ENCODE measurements at regions not wholly inside any gene's neighbourhood (a gene's known extent, or its start where the extent isn't known, plus 50 kb on each side); places are given as distances from the start of the nearest gene placed in this dataset.

DNA sequence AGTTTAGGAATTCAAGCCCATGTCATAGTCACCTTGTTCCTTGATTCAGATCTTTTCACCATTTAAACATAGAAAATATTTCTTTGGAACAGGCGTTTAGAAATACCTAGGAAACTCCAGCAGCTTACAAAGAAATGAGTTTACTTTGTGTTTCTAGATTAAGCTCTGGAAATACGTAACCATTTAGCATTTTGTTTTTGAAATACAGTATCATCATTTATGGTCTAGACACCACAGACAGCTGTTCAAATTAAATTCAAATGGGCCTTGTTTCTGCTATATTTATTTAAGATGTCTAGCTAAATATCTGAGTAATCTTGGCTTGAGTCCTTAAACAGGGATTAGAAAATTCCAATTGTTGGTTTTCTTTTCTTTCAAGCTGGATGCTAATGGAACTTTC, 228.5 kb downstream of the NDFIP2 start:
- H3K4me2 ChIP-seq (ENCODE audit: control insufficient read depth, insufficient read depth), result no peak overlapping the region
- H3K9me3 ChIP-seq (replicated peaks; ENCODE audit: control insufficient read depth, insufficient read depth, low read length), result no peaks in the 10 kb centered on the region
- ChIA-PET CTCF (interaction anchor here (0.6 to 0.9 kb wide), 2 partner anchors 31 to 507 kb away, joined by 3 read pairs; no protein-coding TSS in a partner anchor), SMC1A (ENCODE audit: uncharacterized antibody, unreplicated experiment) (interaction anchor here (1.0 to 1.2 kb wide), 2 partner anchors 14 to 15 kb away, joined by 4 read pairs; no protein-coding TSS in a partner anchor), RAD21 (ENCODE audit: unreplicated experiment) (no interaction called here), POLR2A (no interaction called here)
- TF ChIP-seq TBL1XR1 (IDR thresholded peaks at IDR 0.05; ENCODE audit: low read depth, low read length), result no peak
- TF ChIP-seq NFYB (IDR thresholded peaks at IDR 0.05; ENCODE audit: insufficient read depth, low read depth, low read length), result no peak
- no peaks in the 10 kb centered on the region for H4K20me1 ChIP-seq (ENCODE audit: control insufficient read depth, insufficient read depth)
- intact Hi-C loops (cut with micrococcal nuclease; ENCODE audit: unreplicated experiment), result no loop called here
- no peaks in the 10 kb centered on the region for H3K36me3 ChIP-seq (ENCODE audit: control insufficient read depth in 2 of 2, insufficient read depth in 2 of 2, low read length in 1 of 2)
- no peaks in the 10 kb centered on the region for H3K4me1 ChIP-seq (ENCODE audit: control insufficient read depth, insufficient read depth, low read length)
- in situ Hi-C loops (cut with MboI), result no loop called here
- no peak overlapping the region for H3K27ac ChIP-seq (ENCODE audit: control insufficient read depth, insufficient read depth)
- H3K9ac ChIP-seq (ENCODE audit: control insufficient read depth, insufficient read depth, low read length), result no peak overlapping the region
- no peak for FAIRE-seq
- no peak for DNase-seq (ENCODE audit: low read depth, low spot score)
- BruUV-seq (replicated peaks), result no TSS peak
- H3K4me3 ChIP-seq, result no peak overlapping the region
- H3K79me2 ChIP-seq (ENCODE audit: control insufficient read depth, insufficient read depth, low read length), result no peaks in the 10 kb centered on the region
- H3K27me3 ChIP-seq (replicated peaks in 1 of 2; ENCODE audit: control insufficient read depth in 2 of 2, insufficient read depth in 2 of 2, low read length in 1 of 2), result no peaks in the 10 kb centered on the region; a peak in 1 of 4 replicates
- 15% methylated on average over 2 of the region's 2 CpGs for WGBS (ENCODE audit: insufficient coverage, insufficient replicate concordance, low lambda C conversion rate, missing lambda C conversion rate)
- H2AFZ ChIP-seq (ENCODE audit: control insufficient read depth, low read depth, low read length), result no peak overlapping the region
- no peak for ATAC-seq

DNA sequence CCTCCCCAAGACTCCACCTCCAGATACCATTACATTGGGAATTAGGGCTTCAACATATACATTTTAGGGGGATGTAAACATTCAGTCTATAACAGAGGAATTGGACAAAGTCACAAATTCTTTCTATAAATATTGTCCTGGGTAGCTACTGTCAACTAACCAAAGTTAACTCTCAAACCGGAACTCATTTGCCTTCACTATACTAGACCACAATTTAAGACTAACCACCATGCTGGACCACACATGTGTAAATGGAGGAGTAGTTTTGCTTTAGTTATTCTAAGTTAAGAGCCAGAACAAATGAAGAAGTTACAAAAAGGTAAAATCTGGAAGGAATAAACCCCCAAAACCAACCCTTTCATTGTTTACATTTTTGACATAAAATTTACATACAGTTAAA, 222.8 kb downstream of the NDFIP2 start:
- intact Hi-C loops (cut with micrococcal nuclease; ENCODE audit: unreplicated experiment), result no loop called here
- H3K4me2 ChIP-seq (ENCODE audit: control insufficient read depth, insufficient read depth), result no peak overlapping the region
- CTCF ChIA-PET, result interaction anchor here (0.6 to 2.1 kb wide), 2 partner anchors 24 to 25 kb away, joined by 3 to 6 read pairs; no protein-coding TSS in a partner anchor
- SMC1A ChIA-PET (ENCODE audit: uncharacterized antibody, unreplicated experiment), result interaction anchor here (0.8 to 1.6 kb wide), 5 partner anchors 11 to 149 kb away, joined by 3 read pairs; no protein-coding TSS in a partner anchor
- FAIRE-seq (peak; percentile 35), ATAC-seq (peak; percentile 91), DNase-seq (ENCODE audit: low read depth, low spot score) (no peak)
- TF ChIP-seq, protein P1, sequence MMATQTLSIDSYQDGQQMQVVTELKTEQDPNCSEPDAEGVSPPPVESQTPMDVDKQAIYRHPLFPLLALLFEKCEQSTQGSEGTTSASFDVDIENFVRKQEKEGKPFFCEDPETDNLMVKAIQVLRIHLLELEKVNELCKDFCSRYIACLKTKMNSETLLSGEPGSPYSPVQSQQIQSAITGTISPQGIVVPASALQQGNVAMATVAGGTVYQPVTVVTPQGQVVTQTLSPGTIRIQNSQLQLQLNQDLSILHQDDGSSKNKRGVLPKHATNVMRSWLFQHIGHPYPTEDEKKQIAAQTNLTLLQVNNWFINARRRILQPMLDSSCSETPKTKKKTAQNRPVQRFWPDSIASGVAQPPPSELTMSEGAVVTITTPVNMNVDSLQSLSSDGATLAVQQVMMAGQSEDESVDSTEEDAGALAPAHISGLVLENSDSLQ (IDR thresholded peaks at IDR 0.05), result no peak
- peak; percentile 39; the same call in 1 of the 2 replicates for TF ChIP-seq RUNX3 (IDR thresholded peaks at IDR 0.05; ENCODE audit: low read length)
- no peaks in the 10 kb centered on the region for H4K20me1 ChIP-seq (ENCODE audit: control insufficient read depth, insufficient read depth)
- RAD21 ChIA-PET (ENCODE audit: unreplicated experiment), result interaction anchor here (1.3 kb wide), 1 partner anchor 25 kb away, joined by 6 read pairs; no protein-coding TSS in a partner anchor
- in situ Hi-C loops (cut with MboI), result no loop called here
- H3K27me3 ChIP-seq (replicated peaks in 1 of 2; ENCODE audit: control insufficient read depth in 2 of 2, insufficient read depth in 2 of 2, low read length in 1 of 2), result no peaks in the 10 kb centered on the region
- no peaks in the 10 kb centered on the region for H3K4me1 ChIP-seq (ENCODE audit: control insufficient read depth, insufficient read depth, low read length)
- H2AFZ ChIP-seq (ENCODE audit: control insufficient read depth, low read depth, low read length), result no peak overlapping the region
- BruUV-seq (replicated peaks), result no TSS peak
- no peak overlapping the region for H3K4me3 ChIP-seq
- POLR2A ChIA-PET, result no interaction called here
- H3K9me3 ChIP-seq (replicated peaks; ENCODE audit: control insufficient read depth, insufficient read depth, low read length), result no peaks in the 10 kb centered on the region
- H3K27ac ChIP-seq (ENCODE audit: control insufficient read depth, insufficient read depth), result no peak overlapping the region
- no peak overlapping the region for H3K9ac ChIP-seq (ENCODE audit: control insufficient read depth, insufficient read depth, low read length)
- H3K79me2 ChIP-seq (ENCODE audit: control insufficient read depth, insufficient read depth, low read length), result no peaks in the 10 kb centered on the region
- 0% methylated on average over 1 of the region's 1 CpG for WGBS (ENCODE audit: insufficient coverage, insufficient replicate concordance, low lambda C conversion rate, missing lambda C conversion rate)
- H3K36me3 ChIP-seq (ENCODE audit: control insufficient read depth in 2 of 2, insufficient read depth in 2 of 2, low read length in 1 of 2), result no peaks in the 10 kb centered on the region

All from GM12878 (cell line).